H4 (cell line): ENCODE measurements at regions not wholly inside any gene's neighbourhood (a gene's known extent, or its start where the extent isn't known, plus 50 kb on each side); places are given as distances from the start of the nearest gene placed in this dataset.

ENCODE experiments used
- DNase-seq: peaks from one replicate; pipeline ENCODE4 v3.0.0-alpha.2; 2015; ENCODE audit warnings: low spot score

- DNase-seq = no peak
Observed at GRCh38 chr9:88791105-88791805, 200.0 kb upstream of the S1PR3 start.

GRCh38 chr9:88792502-88792901, 198.8 kb upstream of the S1PR3 start:
- no peak for DNase-seq

DNA sequence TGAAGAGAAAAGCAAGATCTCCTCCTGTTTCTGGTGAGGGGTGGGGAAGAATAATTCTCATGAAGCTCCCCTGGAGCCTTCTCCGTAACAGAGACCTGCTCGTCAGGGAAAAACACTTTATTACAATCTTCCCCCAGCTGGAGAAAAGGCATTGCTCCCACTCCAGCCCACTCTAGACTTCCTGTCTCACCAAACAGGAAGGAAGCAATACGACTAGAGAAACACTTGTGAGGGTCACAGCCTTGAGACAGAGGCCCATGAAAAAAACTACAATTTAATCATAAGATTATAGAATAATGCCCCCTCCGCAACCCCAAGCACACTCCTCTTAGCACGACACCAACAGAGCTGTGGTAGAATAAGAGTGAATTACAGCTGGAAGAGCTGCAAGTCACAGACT, 197.2 kb upstream of the S1PR3 start:
- no peak for DNase-seq

DNA sequence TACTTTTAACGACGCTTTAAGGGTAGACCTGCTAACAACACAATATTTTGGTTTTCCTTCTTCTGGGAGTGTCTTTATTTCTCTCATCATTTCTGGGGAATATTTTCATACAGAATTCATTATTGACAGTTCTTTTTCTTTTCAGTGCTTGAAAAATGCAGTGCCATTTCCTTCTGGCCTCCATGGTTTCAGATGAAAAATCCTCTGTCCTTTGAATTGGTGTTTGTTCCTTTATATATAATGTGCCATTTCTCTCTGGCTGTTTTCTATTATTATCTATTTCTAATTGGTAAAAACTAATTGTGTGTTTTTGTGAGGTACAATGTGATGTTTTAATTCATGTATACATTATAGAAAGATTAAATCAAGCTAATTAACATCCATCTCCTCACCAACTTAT, 194.3 kb upstream of the S1PR3 start:
- no peak for DNase-seq

DNA sequence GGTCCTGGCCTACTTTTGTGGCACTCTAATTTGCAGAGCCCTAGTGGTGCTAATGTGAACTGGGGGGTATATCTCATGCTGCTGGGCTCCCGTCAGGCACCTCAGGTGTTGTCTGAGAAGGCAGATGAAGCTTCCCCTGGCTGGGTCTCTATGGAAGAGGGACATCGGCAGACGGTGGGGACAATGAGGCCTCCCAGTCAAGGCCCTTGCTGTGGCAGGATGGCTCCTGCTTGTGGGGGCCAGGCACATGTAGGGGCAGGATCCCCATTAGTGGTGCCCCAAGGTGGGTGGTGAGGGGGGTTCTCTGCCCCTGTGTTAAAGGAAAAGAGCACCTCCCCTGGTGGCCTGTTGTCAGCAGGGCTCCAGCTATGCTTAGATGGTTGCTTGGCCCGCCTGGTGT, 192.8 kb upstream of the S1PR3 start:
- DNase-seq = no peak

DNA sequence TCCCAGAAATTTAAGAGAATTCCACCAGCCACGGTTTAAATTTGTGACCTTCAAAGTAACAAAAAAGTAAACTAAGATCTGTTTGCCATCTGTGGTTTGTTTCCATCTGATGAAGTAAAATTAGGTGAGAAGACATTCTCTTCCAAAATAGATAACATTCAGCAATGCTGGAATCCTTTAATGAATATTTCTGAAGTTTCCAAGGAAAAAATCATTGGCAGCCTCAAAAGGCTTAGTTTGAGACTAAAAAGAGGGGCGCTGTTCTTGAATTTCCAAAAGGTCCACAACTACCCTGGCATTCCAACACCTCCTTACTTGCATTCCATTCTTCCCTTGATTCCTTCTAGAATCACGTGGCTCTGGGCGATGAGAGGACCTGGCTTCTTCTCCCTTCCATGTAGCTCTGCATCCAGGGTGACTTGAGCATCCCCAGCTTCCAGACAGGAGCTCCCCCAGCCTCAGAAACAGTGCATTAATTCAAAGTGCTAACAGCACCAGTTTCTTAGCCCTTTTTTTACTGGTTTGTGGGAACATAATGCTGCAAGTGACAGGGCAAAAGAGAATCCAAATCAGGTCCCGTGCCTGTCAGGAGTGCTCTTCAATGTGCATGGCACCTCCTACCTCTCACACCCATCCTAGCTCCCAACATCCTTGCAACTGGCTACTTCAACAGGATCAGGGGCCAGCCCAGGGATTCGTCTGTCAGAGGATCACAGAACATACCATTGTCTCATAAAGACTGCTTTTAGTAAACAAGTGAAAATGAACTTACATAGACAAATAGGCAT, 191.5 kb upstream of the S1PR3 start:
- no peak for DNase-seq

DNA sequence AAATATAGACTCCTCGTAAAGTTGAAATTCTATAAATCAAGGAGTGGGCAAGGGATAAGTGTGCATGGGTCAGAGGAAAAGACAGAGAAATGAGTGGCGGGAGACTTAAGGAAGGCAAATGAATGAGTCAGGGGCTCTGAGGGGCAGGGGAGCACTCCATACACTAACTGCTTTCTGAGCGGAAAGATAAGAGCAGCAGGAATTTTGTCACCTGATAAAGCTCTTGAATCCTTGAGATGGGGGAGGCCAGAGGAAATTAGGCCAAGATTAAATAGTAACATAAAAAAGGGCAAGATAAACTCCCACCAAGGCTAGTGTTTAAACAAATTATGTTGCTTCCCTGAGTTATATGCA, 191.0 kb upstream of the S1PR3 start:
- DNase-seq = no peak

GRCh38 chr9:88801214-88801796, 190.0 kb upstream of the S1PR3 start:
- DNase-seq = no peak

GRCh38 chr9:88802533-88802932, 188.7 kb upstream of the S1PR3 start:
- DNase-seq = no peak

- DNase-seq = no peak
Observed at GRCh38 chr9:88803546-88804253, 187.6 kb upstream of the S1PR3 start.

GRCh38 chr9:88804254-88804596, 187.0 kb upstream of the S1PR3 start:
- no peak for DNase-seq

GRCh38 chr9:88805217-88805943, 185.9 kb upstream of the S1PR3 start:
- no peak for DNase-seq

DNA sequence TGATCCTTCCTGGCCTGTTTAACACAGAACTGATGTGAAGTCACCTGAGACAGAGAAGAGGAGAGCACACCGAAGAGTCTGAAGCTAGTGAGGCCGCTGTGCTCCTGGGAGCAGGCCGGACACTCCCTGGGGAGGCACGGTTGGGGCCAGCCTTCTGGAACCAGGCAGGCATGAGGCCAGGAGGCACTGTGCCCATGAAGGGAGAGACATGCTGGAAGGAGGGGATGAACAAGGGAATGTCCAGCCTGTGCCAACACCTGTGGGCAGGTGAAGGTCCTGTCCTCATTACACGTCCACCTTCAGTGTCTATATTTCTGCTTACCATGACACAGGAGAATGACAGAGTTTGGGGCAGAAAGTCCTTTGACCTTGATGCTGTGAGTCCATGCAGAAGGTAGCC, 183.8 kb upstream of the S1PR3 start:
- DNase-seq = no peak

GRCh38 chr9:88808019-88808656, 183.1 kb upstream of the S1PR3 start:
- DNase-seq = peak; percentile 19

DNA sequence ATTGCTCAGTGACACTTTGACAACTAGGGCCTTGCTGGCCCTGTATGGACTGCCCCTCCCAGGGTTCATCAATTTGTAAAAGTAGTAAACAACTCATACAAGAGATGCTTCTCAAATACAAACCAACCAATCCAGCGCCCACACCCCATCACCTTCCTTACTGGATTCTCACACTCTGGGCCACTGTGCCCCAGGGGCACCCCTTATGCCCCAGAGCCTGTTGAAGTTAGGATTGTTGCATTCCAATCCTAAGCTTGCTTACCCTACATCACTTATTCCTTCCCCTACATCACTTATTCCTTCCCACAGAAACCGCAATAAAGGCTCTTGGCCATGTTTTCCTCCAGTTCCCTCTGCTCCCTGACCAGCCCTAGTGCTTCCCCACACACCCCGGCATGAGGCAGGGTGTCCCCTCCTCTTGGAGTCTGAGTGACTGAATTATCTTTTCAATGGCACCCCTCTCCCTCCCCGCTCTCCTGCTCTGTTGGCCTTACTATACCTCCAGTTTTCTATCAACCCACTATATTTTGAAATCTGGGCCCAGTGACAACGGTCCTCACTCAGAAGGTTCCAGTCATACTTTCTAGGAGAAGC, 182.4 kb upstream of the S1PR3 start:
- DNase-seq = no peak

GRCh38 chr9:88809355-88810161, 181.7 kb upstream of the S1PR3 start:
- peak; percentile 48 for DNase-seq

- no peak for DNase-seq
Observed at GRCh38 chr9:88810826-88811225, 180.4 kb upstream of the S1PR3 start.

DNA sequence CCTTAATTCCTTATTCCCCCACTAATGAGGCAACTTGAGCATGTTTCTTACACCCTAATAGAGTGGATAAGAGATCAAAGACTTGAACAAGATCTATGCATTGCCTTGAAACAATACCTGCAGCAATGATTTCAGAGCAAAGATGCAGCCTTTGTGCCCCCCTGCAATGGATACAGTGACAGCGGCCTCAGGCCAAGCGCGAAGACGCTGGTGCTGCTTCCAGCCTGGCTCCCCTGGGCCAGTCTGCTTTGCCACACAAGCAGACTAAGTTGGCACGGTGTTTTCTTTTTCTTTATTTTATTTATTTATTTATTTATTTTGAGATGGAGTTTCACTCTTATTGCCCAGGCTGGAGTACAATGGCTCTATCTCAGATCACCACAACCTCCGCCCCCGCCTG, 179.8 kb upstream of the S1PR3 start:
- no peak for DNase-seq

- DNase-seq = no peak
Observed at GRCh38 chr9:88812938-88813637, 178.2 kb upstream of the S1PR3 start.
